Erythroblast (primary cell): ENCODE measurements at regions not wholly inside any gene's neighbourhood (a gene's known extent, or its start where the extent isn't known, plus 50 kb on each side); places are given as distances from the start of the nearest gene placed in this dataset.

Experiments used
- GATA1 ChIP-seq: IDR thresholded peaks from 2 replicates; pipeline ENCODE4 v1.6.1; 2011; ENCODE audit warnings: low read depth, mild to moderate bottlenecking, control low read depth, low read length, moderate library complexity
- POLR2A ChIP-seq: IDR thresholded peaks from 2 replicates; pipeline ENCODE4 v1.6.1; 2011; ENCODE audit warnings: mild to moderate bottlenecking, low read length

- TF ChIP-seq POLR2A (no peak), GATA1 (no peak)
Observed at GRCh38 chr18:14000884-14001283, 85.5 kb upstream of the MC2R start.
